ENCODE measurements at regions not wholly inside any gene's neighbourhood (a gene's known extent, or its start where the extent isn't known, plus 50 kb on each side); places are given as distances from the start of the nearest gene placed in this dataset.
"Not testable (repeated sequence)": the region's sequence is repeated elsewhere in the genome, so short reads cannot be mapped to it uniquely, and the experiment has no call there.

DNA sequence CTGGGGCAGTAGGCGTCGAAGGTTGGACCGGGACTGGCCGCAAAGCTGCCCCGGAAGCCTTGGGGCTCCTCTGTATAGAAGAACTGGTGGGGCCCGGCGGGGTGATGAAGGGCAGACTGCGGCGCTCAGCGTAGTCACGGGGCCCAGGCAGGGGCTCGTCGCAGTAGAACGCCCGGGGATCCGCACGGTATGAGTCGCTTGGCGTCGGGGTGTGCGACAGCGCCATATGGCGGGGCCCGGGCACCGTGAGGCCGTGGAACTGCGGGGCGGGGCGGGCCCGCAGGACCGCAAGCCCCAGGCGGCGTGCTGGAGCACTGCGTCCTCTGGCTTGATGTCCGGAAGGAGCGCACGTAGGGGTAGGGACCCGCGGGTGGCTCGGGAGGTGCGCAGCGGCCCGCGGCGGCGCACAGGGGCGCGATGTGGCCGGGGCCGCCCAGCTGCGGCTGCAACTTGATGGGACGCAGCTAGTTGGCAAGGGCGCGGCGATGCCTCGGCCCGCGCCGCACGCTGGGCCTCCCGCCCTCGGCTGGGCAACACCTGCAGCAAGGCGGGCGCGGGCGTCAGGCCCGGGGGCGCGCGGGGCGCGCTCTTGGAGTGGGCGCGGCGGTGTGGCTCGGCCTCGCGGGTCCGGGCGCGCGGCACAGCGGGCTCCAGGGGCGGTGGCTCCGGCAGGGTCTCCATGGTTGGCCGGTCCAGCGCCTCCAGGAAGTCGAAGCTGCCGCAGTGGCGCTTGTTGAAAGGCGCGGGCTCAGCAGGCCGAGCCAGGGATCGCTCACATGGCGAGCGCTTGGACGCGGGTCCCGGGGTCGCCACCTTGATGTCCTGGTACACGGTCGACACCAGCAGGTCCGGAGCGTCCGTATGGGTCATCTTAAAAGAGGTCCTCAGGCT lies 251.4 kb downstream of the ANKRD30B start:
- H3K4me1 Mint-ChIP-seq, result no peaks in the 10 kb centered on the region
- peaks cover under 1% of the 10 kb centered on the region for H3K36me3 Mint-ChIP-seq (ENCODE audit: low read depth)
- no peaks in the 10 kb centered on the region for H3K27me3 Mint-ChIP-seq (ENCODE audit: low read depth)
- H3K9me3 Mint-ChIP-seq, result peaks cover 14% of the 10 kb centered on the region
- no peak overlapping the region for H3K4me3 Mint-ChIP-seq
- no peak overlapping the region for H3K27ac Mint-ChIP-seq
- TF ChIP-seq, protein P1, sequence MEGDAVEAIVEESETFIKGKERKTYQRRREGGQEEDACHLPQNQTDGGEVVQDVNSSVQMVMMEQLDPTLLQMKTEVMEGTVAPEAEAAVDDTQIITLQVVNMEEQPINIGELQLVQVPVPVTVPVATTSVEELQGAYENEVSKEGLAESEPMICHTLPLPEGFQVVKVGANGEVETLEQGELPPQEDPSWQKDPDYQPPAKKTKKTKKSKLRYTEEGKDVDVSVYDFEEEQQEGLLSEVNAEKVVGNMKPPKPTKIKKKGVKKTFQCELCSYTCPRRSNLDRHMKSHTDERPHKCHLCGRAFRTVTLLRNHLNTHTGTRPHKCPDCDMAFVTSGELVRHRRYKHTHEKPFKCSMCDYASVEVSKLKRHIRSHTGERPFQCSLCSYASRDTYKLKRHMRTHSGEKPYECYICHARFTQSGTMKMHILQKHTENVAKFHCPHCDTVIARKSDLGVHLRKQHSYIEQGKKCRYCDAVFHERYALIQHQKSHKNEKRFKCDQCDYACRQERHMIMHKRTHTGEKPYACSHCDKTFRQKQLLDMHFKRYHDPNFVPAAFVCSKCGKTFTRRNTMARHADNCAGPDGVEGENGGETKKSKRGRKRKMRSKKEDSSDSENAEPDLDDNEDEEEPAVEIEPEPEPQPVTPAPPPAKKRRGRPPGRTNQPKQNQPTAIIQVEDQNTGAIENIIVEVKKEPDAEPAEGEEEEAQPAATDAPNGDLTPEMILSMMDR (IDR thresholded peaks at IDR 0.05; ENCODE audit: unreplicated experiment in 3 of 3), result no peak

DNA sequence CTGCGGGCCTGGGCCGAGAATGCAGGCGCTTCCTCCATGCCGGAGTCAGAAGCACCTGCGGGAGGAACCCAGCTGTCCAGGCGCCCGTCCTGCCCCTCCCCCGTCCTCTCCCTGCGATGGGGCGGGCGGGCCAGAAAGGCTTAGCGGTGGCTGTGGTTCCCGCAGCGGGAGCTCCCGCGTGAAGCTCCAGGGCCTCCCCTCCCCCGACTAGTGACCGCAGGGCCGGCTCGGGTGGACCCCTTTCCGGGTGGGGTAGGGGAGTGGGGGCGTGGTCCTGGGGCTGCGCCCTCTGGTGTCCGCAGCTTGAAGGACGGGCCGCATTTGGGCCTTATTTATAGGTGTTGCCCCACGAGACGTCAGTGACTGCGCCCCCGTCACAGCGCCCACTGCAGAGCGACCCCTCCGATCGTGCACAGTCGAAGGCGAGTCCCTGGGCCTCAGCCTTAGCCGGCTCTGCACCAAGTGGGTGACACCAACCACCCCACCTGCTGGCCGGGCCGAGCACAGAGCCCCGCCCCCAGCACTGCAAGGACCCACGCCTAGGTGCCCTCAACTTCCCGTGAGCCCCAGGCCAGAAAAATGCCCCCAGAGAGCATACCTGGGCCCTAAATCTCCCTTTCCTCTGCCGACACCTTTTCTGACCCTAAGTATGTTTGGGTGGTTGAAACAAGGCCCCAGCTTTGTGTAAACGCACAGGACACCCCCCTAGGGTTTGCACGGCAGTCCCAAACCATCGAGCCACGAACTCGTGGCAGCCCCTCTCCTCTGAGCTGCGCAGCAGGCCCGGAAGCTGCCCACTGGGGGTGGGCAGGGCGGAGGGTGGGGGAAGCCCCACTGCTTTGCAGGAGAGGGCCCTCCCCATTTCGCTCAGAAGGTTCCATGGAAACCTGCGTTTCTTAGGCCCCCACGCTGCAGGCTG lies 252.4 kb downstream of the ANKRD30B start:
- H3K4me1 Mint-ChIP-seq; H3K36me3 Mint-ChIP-seq (ENCODE audit: low read depth); H3K27ac Mint-ChIP-seq: not testable (repeated sequence)

DNA sequence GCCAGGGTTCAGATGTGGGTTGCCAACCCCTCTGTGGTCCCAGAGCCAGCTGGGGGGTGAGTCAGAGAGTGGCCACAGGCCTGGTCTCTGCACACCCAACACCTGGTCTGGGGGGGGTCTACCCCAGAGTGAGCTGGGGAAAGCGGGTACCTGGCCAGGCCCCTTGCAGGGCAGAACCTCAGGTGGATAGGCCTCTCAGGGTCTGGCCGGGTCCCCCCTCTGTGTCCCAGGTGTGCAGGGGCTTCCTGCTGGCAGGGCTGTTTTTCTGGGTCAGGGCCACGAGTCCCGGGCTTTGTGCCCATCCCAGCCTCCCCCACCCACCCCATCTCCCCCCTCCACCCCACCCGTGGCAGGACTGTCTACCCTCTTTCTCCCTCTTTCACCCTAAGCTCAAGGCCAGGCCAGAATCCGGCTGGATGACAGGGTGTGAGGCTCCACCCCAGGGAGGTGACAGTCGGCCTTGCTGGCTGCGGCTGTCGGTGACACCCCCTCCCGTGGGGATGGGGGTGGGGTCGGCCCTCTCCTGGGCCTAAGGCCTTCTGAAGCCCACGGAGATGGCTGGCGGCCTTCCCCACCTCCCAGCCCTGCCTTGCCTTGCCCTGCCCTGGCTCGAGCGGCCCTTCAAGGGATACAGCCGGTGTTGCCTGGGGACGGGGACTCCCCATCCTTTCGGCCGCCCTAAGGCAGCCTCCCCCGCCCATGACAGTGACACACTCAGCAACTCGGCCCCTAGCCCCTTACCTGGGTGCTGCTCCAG lies 253.2 kb downstream of the ANKRD30B start:
- not testable (repeated sequence) for H3K27me3 Mint-ChIP-seq (ENCODE audit: low read depth); H3K36me3 Mint-ChIP-seq (ENCODE audit: low read depth); H3K9me3 Mint-ChIP-seq; H3K27ac Mint-ChIP-seq; H3K4me3 Mint-ChIP-seq; H3K4me1 Mint-ChIP-seq

More for the DNA sequence above, 252.4 kb downstream of the ANKRD30B start:
- not testable (repeated sequence) for H3K27me3 Mint-ChIP-seq (ENCODE audit: low read depth); H3K9me3 Mint-ChIP-seq; H3K4me3 Mint-ChIP-seq

DNA sequence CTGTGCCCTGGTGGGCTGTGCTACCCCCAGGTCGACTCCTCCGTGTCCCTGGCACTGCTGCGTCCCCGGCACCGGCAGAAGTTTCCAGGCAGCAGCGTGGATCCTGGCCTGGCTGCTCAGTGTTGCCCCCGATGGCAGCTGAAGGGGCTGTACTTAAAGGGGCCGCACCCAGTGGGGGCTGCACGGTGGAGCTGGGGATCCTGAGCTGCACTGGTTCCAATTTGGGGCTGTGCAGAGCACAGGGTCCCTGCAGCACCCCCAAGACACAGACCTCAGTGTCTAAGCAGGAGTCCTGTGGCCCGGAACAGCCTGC lies 253.8 kb downstream of the ANKRD30B start:
- H3K36me3 Mint-ChIP-seq (ENCODE audit: low read depth); H3K4me3 Mint-ChIP-seq; H3K27ac Mint-ChIP-seq; H3K4me1 Mint-ChIP-seq; H3K27me3 Mint-ChIP-seq (ENCODE audit: low read depth); H3K9me3 Mint-ChIP-seq: not testable (repeated sequence)

DNA sequence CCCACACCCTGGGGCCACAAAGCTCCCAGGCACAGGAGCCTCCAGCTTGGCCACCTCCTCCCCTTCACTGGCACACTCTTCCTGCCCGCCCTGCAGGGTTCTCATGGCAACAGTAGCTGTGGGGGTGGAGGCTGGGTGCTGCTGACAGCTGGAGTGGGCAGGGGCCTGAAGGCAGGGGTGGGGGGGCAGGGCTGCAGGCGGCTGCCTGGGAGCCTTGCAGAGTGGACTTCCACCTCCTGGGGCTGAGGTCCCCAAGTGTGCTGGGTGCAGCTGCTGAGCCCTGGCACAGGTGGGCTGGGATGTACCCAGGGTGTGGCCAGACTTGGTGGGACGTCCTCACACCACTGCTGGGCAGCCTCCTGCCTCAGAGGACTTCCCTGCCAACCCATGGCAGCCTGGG lies 254.8 kb downstream of the ANKRD30B start:
- H3K4me3 Mint-ChIP-seq; H3K27ac Mint-ChIP-seq; H3K36me3 Mint-ChIP-seq (ENCODE audit: low read depth); H3K27me3 Mint-ChIP-seq (ENCODE audit: low read depth); H3K4me1 Mint-ChIP-seq: not testable (repeated sequence)
- peaks cover 13% of the 10 kb centered on the region for H3K9me3 Mint-ChIP-seq

DNA sequence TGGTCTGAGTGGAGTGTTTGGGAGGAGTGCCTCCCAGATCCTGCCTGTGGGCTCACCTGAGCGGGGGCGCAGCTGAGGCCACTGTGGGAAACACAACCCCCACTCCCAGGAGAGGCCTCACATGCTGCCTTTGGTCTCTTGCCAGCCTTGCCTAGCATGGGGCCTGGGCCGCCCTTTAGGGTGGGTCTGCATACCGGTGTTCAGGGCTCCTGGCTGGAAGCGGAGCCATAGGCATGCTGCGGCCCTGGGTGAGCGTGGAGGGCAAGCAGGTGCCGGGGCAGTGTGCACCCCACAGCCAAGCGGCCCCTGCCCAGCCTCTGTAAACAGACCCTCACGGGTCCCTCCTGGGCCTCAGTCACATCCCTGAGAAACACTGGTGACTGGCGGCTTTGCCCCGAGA lies 255.3 kb downstream of the ANKRD30B start:
- H3K4me3 Mint-ChIP-seq; H3K36me3 Mint-ChIP-seq (ENCODE audit: low read depth); H3K4me1 Mint-ChIP-seq; H3K27ac Mint-ChIP-seq; H3K27me3 Mint-ChIP-seq (ENCODE audit: low read depth): not testable (repeated sequence)
- peaks cover 18% of the 10 kb centered on the region for H3K9me3 Mint-ChIP-seq

DNA sequence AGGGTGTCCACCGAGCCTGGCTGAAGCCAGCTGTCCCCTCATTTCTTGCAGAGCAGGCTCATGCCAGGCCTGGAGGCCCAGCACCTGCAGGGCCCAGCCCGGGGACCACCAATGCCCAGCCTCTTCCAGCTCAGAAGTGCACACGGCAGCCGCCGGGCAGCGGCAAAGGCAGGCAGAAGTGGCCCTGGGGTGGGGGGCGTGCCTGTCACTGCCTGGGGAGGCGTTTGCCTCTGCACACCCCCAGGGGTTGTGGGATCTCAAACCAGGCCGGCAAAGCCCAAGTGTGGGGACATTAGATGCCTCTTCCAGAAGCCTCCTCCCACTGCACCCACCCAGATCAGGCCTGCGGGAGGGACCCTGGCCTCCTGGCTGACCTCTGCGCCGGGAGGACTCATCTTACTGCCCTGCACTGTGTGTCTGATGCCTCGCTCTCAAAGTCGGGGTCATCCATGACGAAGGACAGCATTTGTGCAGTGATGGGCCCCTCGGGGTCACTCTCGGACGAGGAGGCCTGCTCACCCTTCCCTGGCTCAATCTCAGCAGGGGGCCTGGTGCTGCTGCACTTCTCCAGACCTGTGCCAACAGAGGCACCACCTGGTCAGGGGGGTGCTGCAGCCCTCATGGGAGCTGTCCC lies 255.8 kb downstream of the ANKRD30B start:
- H3K27me3 Mint-ChIP-seq (ENCODE audit: low read depth); H3K27ac Mint-ChIP-seq; H3K4me3 Mint-ChIP-seq; H3K4me1 Mint-ChIP-seq; H3K36me3 Mint-ChIP-seq (ENCODE audit: low read depth): not testable (repeated sequence)
- peaks cover 18% of the 10 kb centered on the region for H3K9me3 Mint-ChIP-seq

DNA sequence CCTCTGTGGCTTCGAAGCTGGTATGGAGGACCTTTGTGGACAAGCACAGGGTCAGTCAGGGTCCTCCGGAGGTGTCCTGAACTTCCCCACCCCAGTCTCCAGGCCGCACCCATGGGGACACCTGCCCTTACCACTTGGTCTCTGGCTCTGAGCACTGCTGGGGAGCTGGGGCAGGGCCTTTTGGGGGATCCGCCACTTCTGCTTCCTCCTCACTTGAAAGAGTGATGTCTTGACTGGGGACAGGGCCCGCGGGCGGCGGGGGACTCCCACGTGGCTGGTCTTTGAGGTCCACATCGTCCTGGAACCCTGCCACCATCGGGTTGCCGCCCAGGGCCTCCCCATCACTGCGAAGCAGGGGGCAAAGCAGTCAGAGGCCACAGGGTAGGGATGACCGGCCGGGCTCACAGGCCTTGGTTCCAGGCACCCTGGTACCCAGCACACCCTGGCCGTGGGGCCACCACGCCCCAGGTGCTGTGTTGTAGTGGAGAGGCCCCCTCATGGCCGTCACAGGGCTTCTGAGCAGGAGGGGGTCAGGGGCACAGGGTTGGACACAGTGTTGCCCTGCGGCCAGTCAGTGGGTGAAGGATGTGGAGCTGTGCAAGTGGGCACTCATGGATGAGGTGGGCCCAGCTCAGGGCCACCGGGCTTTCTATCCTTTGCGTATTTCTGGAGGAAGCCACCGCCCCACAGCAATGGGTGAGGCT lies 256.4 kb downstream of the ANKRD30B start:
- not testable (repeated sequence) for H3K27me3 Mint-ChIP-seq (ENCODE audit: low read depth); H3K4me3 Mint-ChIP-seq; H3K4me1 Mint-ChIP-seq; H3K27ac Mint-ChIP-seq; H3K36me3 Mint-ChIP-seq (ENCODE audit: low read depth)
- peaks cover 18% of the 10 kb centered on the region for H3K9me3 Mint-ChIP-seq

Measured in nephron (organoid).